Activated naive CD4-positive, alpha-beta T cell treated with anti-CD3 and anti-CD28 coated beads, Interleukin-2, amount 50 U/mL, for 24 hours (primary cell): ENCODE measurements at regions not wholly inside any gene's neighbourhood (a gene's known extent, or its start where the extent isn't known, plus 50 kb on each side); places are given as distances from the start of the nearest gene placed in this dataset.

Experiments used
- H3K27ac Mint-ChIP-seq: one replicate; pipeline ENCODE4 v1.8.0; 2021; ENCODE audit warnings: mild to moderate bottlenecking, mixed read lengths
- H3K27me3 Mint-ChIP-seq: one replicate; pipeline ENCODE4 v1.8.0; 2021; ENCODE audit warnings: mixed read lengths
- H3K36me3 Mint-ChIP-seq: one replicate; pipeline ENCODE4 v1.8.0; 2021; ENCODE audit warnings: mixed read lengths
- H3K4me1 Mint-ChIP-seq: one replicate; pipeline ENCODE4 v1.8.0; 2021; ENCODE audit warnings: mixed read lengths
- H3K4me3 Mint-ChIP-seq: one replicate; pipeline ENCODE4 v1.8.0; 2021; ENCODE audit warnings: mild to moderate bottlenecking, mixed read lengths
- H3K9me3 Mint-ChIP-seq: one replicate; pipeline ENCODE4 v1.8.0; 2021; ENCODE audit warnings: mixed read lengths

GRCh38 chr14:87579036-87579435 lies 413.9 kb downstream of the GALC start:
- H3K36me3 Mint-ChIP-seq = no peaks in the 10 kb centered on the region
- no peaks in the 10 kb centered on the region for H3K4me1 Mint-ChIP-seq
- H3K27me3 Mint-ChIP-seq = no peaks in the 10 kb centered on the region
- H3K27ac Mint-ChIP-seq = no peak overlapping the region
- no peaks in the 10 kb centered on the region for H3K9me3 Mint-ChIP-seq
- no peak overlapping the region for H3K4me3 Mint-ChIP-seq

GRCh38 chr14:87575378-87575777 lies 417.6 kb downstream of the GALC start:
- Mint-ChIP-seq H3K27me3 (no peaks in the 10 kb centered on the region), H3K4me3 (no peak overlapping the region), H3K27ac (no peak overlapping the region), H3K36me3 (no peaks in the 10 kb centered on the region), H3K9me3 (no peaks in the 10 kb centered on the region), H3K4me1 (no peaks in the 10 kb centered on the region)

GRCh38 chr14:87573591-87573990 lies 419.4 kb downstream of the GALC start:
- Mint-ChIP-seq H3K9me3 (no peaks in the 10 kb centered on the region), H3K36me3 (no peaks in the 10 kb centered on the region), H3K27me3 (no peaks in the 10 kb centered on the region), H3K4me1 (no peaks in the 10 kb centered on the region), H3K27ac (no peak overlapping the region), H3K4me3 (no peak overlapping the region)

- Mint-ChIP-seq H3K27me3 (no peaks in the 10 kb centered on the region), H3K9me3 (peaks cover 13% of the 10 kb centered on the region), H3K4me3 (no peak overlapping the region), H3K4me1 (no peaks in the 10 kb centered on the region), H3K27ac (no peak overlapping the region), H3K36me3 (no peaks in the 10 kb centered on the region)
Observed at GRCh38 chr14:87567618-87568295, 425.2 kb downstream of the GALC start.

- H3K27ac Mint-ChIP-seq = no peak overlapping the region
- H3K4me3 Mint-ChIP-seq = no peak overlapping the region
- H3K27me3 Mint-ChIP-seq = no peaks in the 10 kb centered on the region
- peaks cover 13% of the 10 kb centered on the region for H3K9me3 Mint-ChIP-seq
- no peaks in the 10 kb centered on the region for H3K4me1 Mint-ChIP-seq
- H3K36me3 Mint-ChIP-seq = no peaks in the 10 kb centered on the region
Observed at GRCh38 chr14:87566991-87567390, 426.0 kb downstream of the GALC start.

- no peaks in the 10 kb centered on the region for H3K4me1 Mint-ChIP-seq
- H3K27ac Mint-ChIP-seq = no peak overlapping the region
- H3K36me3 Mint-ChIP-seq = no peaks in the 10 kb centered on the region
Observed at GRCh38 chr14:87547536-87547935, 445.4 kb downstream of the GALC start.

GRCh38 chr14:87542288-87542687 lies 450.7 kb downstream of the GALC start:
- Mint-ChIP-seq H3K36me3 (no peaks in the 10 kb centered on the region), H3K4me3 (no peak overlapping the region), H3K4me1 (no peaks in the 10 kb centered on the region), H3K9me3 (peaks cover 12% of the 10 kb centered on the region), H3K27me3 (no peaks in the 10 kb centered on the region), H3K27ac (no peak overlapping the region)

More at GRCh38 chr14:87547536-87547935, 445.4 kb downstream of the GALC start:
- Mint-ChIP-seq H3K9me3 (peaks cover 6% of the 10 kb centered on the region), H3K4me3 (no peak overlapping the region), H3K27me3 (no peaks in the 10 kb centered on the region)

GRCh38 chr14:87540339-87540738 lies 452.6 kb downstream of the GALC start:
- no peak overlapping the region for H3K4me3 Mint-ChIP-seq
- H3K27ac Mint-ChIP-seq = no peak overlapping the region
- peaks cover 12% of the 10 kb centered on the region for H3K9me3 Mint-ChIP-seq
- no peaks in the 10 kb centered on the region for H3K36me3 Mint-ChIP-seq
- H3K4me1 Mint-ChIP-seq = no peaks in the 10 kb centered on the region
- H3K27me3 Mint-ChIP-seq = no peaks in the 10 kb centered on the region

GRCh38 chr14:87529081-87529480 lies 463.9 kb downstream of the GALC start:
- Mint-ChIP-seq H3K4me1 (no peaks in the 10 kb centered on the region), H3K27ac (no peak overlapping the region), H3K36me3 (no peaks in the 10 kb centered on the region), H3K27me3 (no peaks in the 10 kb centered on the region), H3K4me3 (no peak overlapping the region), H3K9me3 (peaks cover 4% of the 10 kb centered on the region)

GRCh38 chr14:87526731-87527130 lies 466.3 kb downstream of the GALC start:
- Mint-ChIP-seq H3K9me3 (peaks cover 3% of the 10 kb centered on the region), H3K4me3 (no peak overlapping the region), H3K27ac (no peak overlapping the region), H3K27me3 (no peaks in the 10 kb centered on the region), H3K36me3 (no peaks in the 10 kb centered on the region), H3K4me1 (no peaks in the 10 kb centered on the region)

- Mint-ChIP-seq H3K9me3 (no peaks in the 10 kb centered on the region), H3K4me3 (no peak overlapping the region), H3K36me3 (no peaks in the 10 kb centered on the region), H3K27ac (no peak overlapping the region), H3K4me1 (no peaks in the 10 kb centered on the region), H3K27me3 (no peaks in the 10 kb centered on the region)
Observed at GRCh38 chr14:87524011-87524410, 469.0 kb downstream of the GALC start.

GRCh38 chr14:87522575-87522974 lies 470.4 kb downstream of the GALC start:
- no peaks in the 10 kb centered on the region for H3K4me1 Mint-ChIP-seq
- no peak overlapping the region for H3K27ac Mint-ChIP-seq
- H3K36me3 Mint-ChIP-seq = no peaks in the 10 kb centered on the region
- no peak overlapping the region for H3K4me3 Mint-ChIP-seq
- no peaks in the 10 kb centered on the region for H3K27me3 Mint-ChIP-seq
- no peaks in the 10 kb centered on the region for H3K9me3 Mint-ChIP-seq

GRCh38 chr14:87508333-87508732 lies 484.6 kb downstream of the GALC start:
- peaks cover 6% of the 10 kb centered on the region for H3K9me3 Mint-ChIP-seq
- H3K4me1 Mint-ChIP-seq = no peaks in the 10 kb centered on the region
- no peaks in the 10 kb centered on the region for H3K36me3 Mint-ChIP-seq
- H3K27ac Mint-ChIP-seq = no peak overlapping the region
- H3K27me3 Mint-ChIP-seq = no peaks in the 10 kb centered on the region
- no peak overlapping the region for H3K4me3 Mint-ChIP-seq

- no peaks in the 10 kb centered on the region for H3K4me1 Mint-ChIP-seq
- no peak overlapping the region for H3K4me3 Mint-ChIP-seq
- no peaks in the 10 kb centered on the region for H3K27me3 Mint-ChIP-seq
- H3K9me3 Mint-ChIP-seq = peaks cover 4% of the 10 kb centered on the region
- no peaks in the 10 kb centered on the region for H3K36me3 Mint-ChIP-seq
- no peak overlapping the region for H3K27ac Mint-ChIP-seq
Observed at GRCh38 chr14:87503711-87504110, 489.3 kb downstream of the GALC start.

GRCh38 chr14:87497301-87497700 lies 495.7 kb downstream of the GALC start:
- no peak overlapping the region for H3K27ac Mint-ChIP-seq
- H3K27me3 Mint-ChIP-seq = no peaks in the 10 kb centered on the region
- no peaks in the 10 kb centered on the region for H3K36me3 Mint-ChIP-seq
- H3K9me3 Mint-ChIP-seq = no peaks in the 10 kb centered on the region
- no peaks in the 10 kb centered on the region for H3K4me1 Mint-ChIP-seq
- H3K4me3 Mint-ChIP-seq = no peak overlapping the region

- Mint-ChIP-seq H3K36me3 (no peaks in the 10 kb centered on the region), H3K4me3 (no peak overlapping the region), H3K9me3 (no peaks in the 10 kb centered on the region), H3K4me1 (no peaks in the 10 kb centered on the region), H3K27ac (no peak overlapping the region), H3K27me3 (no peaks in the 10 kb centered on the region)
Observed at GRCh38 chr14:87494010-87494409, 499.0 kb downstream of the GALC start.

- Mint-ChIP-seq H3K27me3 (no peaks in the 10 kb centered on the region), H3K27ac (no peak overlapping the region), H3K4me3 (no peak overlapping the region), H3K9me3 (no peaks in the 10 kb centered on the region), H3K4me1 (no peaks in the 10 kb centered on the region), H3K36me3 (no peaks in the 10 kb centered on the region)
Observed at GRCh38 chr14:87492561-87492960, 500.4 kb downstream of the GALC start.
